Hepatic stellate cell (primary cell): ENCODE measurements at regions not wholly inside any gene's neighbourhood (a gene's known extent, or its start where the extent isn't known, plus 50 kb on each side); places are given as distances from the start of the nearest gene placed in this dataset.
"Not testable (repeated sequence)": the region's sequence is repeated elsewhere in the genome, so short reads cannot be mapped to it uniquely, and the experiment has no call there.

Experiments used
- DNase-seq: peaks from one replicate; pipeline ENCODE4 v3.0.0; 2011; ENCODE audit warnings: low spot score

GRCh38 chr2:234406085-234406484, 90.8 kb downstream of the ARL4C start:
- DNase-seq = no peak

- no peak for DNase-seq
Observed at GRCh38 chr2:234405462-234405861, 91.4 kb downstream of the ARL4C start.

- DNase-seq = no peak
Observed at GRCh38 chr2:234404957-234405356, 91.9 kb downstream of the ARL4C start.

GRCh38 chr2:234403751-234404150, 93.1 kb downstream of the ARL4C start:
- DNase-seq = no peak

- DNase-seq = no peak
Observed at GRCh38 chr2:234403074-234403473, 93.8 kb downstream of the ARL4C start.

GRCh38 chr2:234401426-234401825, 95.5 kb downstream of the ARL4C start:
- DNase-seq = no peak

- DNase-seq = peak; percentile 38
Observed at GRCh38 chr2:234399451-234400246, 97.2 kb downstream of the ARL4C start.

- no peak for DNase-seq
Observed at GRCh38 chr2:234398531-234398930, 98.3 kb downstream of the ARL4C start.

- no peak for DNase-seq
Observed at GRCh38 chr2:234395891-234396420, 100.9 kb downstream of the ARL4C start.

- no peak for DNase-seq
Observed at GRCh38 chr2:234394450-234394849, 102.4 kb downstream of the ARL4C start.

- no peak for DNase-seq
Observed at GRCh38 chr2:234393354-234393753, 103.5 kb downstream of the ARL4C start.

- no peak for DNase-seq
Observed at GRCh38 chr2:234392041-234392615, 104.8 kb downstream of the ARL4C start.

GRCh38 chr2:234391625-234392024, 105.3 kb downstream of the ARL4C start:
- DNase-seq = no peak

GRCh38 chr2:234389661-234390060, 107.2 kb downstream of the ARL4C start:
- not testable (repeated sequence) for DNase-seq

GRCh38 chr2:234388591-234388990, 108.3 kb downstream of the ARL4C start:
- no peak for DNase-seq

GRCh38 chr2:234386971-234387370, 109.9 kb downstream of the ARL4C start:
- no peak for DNase-seq

- DNase-seq = no peak
Observed at GRCh38 chr2:234382131-234382530, 114.8 kb downstream of the ARL4C start.

- DNase-seq = not testable (repeated sequence)
Observed at GRCh38 chr2:234378958-234379357, 117.9 kb downstream of the ARL4C start.

- DNase-seq = no peak
Observed at GRCh38 chr2:234378440-234378839, 118.4 kb downstream of the ARL4C start.

- peak; percentile 33 for DNase-seq
Observed at GRCh38 chr2:234377761-234378391, 119.0 kb downstream of the ARL4C start.

- DNase-seq = no peak
Observed at GRCh38 chr2:234376229-234376628, 120.7 kb downstream of the ARL4C start.

- no peak for DNase-seq
Observed at GRCh38 chr2:234375176-234375880, 121.6 kb downstream of the ARL4C start.
